Inflammatory macrophage (primary cell): ENCODE measurements at regions not wholly inside any gene's neighbourhood (a gene's known extent, or its start where the extent isn't known, plus 50 kb on each side); places are given as distances from the start of the nearest gene placed in this dataset.
"Not testable (repeated sequence)": the region's sequence is repeated elsewhere in the genome, so short reads cannot be mapped to it uniquely, and the experiment has no call there.

ENCODE experiments used
- DNase-seq, 2 donors: peaks; one replicate each; pipeline ENCODE4 v3.0.0-alpha.2; 2020 to 2022

- DNase-seq = no peak
Measured at GRCh38 chr2:2516386-2516785, 185.3 kb upstream of the MYT1L start.

- DNase-seq = no peak
Measured at GRCh38 chr2:2512931-2513330, 181.9 kb upstream of the MYT1L start.

GRCh38 chr2:2507417-2507997, 176.4 kb upstream of the MYT1L start:
- no peak for DNase-seq

GRCh38 chr2:2506536-2506935, 175.5 kb upstream of the MYT1L start:
- DNase-seq = no peak

- no peak for DNase-seq
Measured at GRCh38 chr2:2505604-2506003, 174.5 kb upstream of the MYT1L start.

GRCh38 chr2:2503864-2504418, 172.9 kb upstream of the MYT1L start:
- DNase-seq = no peak

- DNase-seq = no peak
Measured at GRCh38 chr2:2502201-2502549, 171.1 kb upstream of the MYT1L start.

GRCh38 chr2:2501454-2502200, 170.6 kb upstream of the MYT1L start:
- no peak for DNase-seq

- DNase-seq = no peak
Measured at GRCh38 chr2:2495606-2496005, 164.5 kb upstream of the MYT1L start.

- no peak for DNase-seq
Measured at GRCh38 chr2:2493496-2493895, 162.4 kb upstream of the MYT1L start.

GRCh38 chr2:2492800-2493199, 161.7 kb upstream of the MYT1L start:
- no peak for DNase-seq

GRCh38 chr2:2491964-2492363, 160.9 kb upstream of the MYT1L start:
- DNase-seq = no peak

- no peak for DNase-seq
Measured at GRCh38 chr2:2484301-2484700, 153.2 kb upstream of the MYT1L start.

- DNase-seq = no peak
Measured at GRCh38 chr2:2482851-2483250, 151.8 kb upstream of the MYT1L start.

GRCh38 chr2:2472881-2473280, 141.8 kb upstream of the MYT1L start:
- DNase-seq = no peak

GRCh38 chr2:2472044-2472443, 141.0 kb upstream of the MYT1L start:
- DNase-seq = no peak

GRCh38 chr2:2466534-2466933, 135.5 kb upstream of the MYT1L start:
- DNase-seq = peak; percentile 46 to 75

- no peak for DNase-seq
Measured at GRCh38 chr2:2464643-2465042, 133.6 kb upstream of the MYT1L start.

- DNase-seq = no peak
Measured at GRCh38 chr2:2464094-2464493, 133.0 kb upstream of the MYT1L start.

GRCh38 chr2:2456721-2457120, 125.6 kb upstream of the MYT1L start:
- no peak for DNase-seq

- no peak for DNase-seq
Measured at GRCh38 chr2:2455151-2455550, 124.1 kb upstream of the MYT1L start.

- no peak for DNase-seq
Measured at GRCh38 chr2:2452961-2453360, 121.9 kb upstream of the MYT1L start.

GRCh38 chr2:2451275-2451674, 120.2 kb upstream of the MYT1L start:
- DNase-seq = not testable (repeated sequence)

- no peak for DNase-seq
Measured at GRCh38 chr2:2448178-2448577, 117.1 kb upstream of the MYT1L start.

- no peak for DNase-seq
Measured at GRCh38 chr2:2422621-2423020, 91.5 kb upstream of the MYT1L start.
